ENCODE measurements at regions not wholly inside any gene's neighbourhood (a gene's known extent, or its start where the extent isn't known, plus 50 kb on each side); places are given as distances from the start of the nearest gene placed in this dataset.

- Mint-ChIP-seq H3K4me1 (no peaks in the 10 kb centered on the region), H3K27ac (no peak overlapping the region), H3K36me3 (ENCODE audit: low read depth) (no peaks in the 10 kb centered on the region), H3K4me3 (no peak overlapping the region), H3K9me3 (peaks cover 43% of the 10 kb centered on the region), H3K27me3 (ENCODE audit: insufficient read depth) (no peaks in the 10 kb centered on the region)
- no peaks in the 10 kb centered on the region for H3K27me3 ChIP-seq (ENCODE audit: control insufficient read depth, insufficient read depth, low read length, poor library complexity, severe bottlenecking)
- 80 to 100% methylated on average over 1 to 3 of the region's 4 CpGs for WGBS, 2 experiments (ENCODE audit: insufficient coverage in 1 of 2, insufficient read length in 1 of 2)
- DNase-seq = no peak
- no peak for TF ChIP-seq CTCF (conservative IDR thresholded peaks at IDR 0.05)
- H3K9me3 ChIP-seq (ENCODE audit: control insufficient read depth, low read length) = peaks cover 8% of the 10 kb centered on the region
- H3K9ac ChIP-seq (ENCODE audit: extremely low read depth, low read length, poor library complexity, severe bottlenecking) = no peak overlapping the region
- no peaks in the 10 kb centered on the region for H3K36me3 ChIP-seq (ENCODE audit: control insufficient read depth, insufficient read depth, low read length)
- H3K27ac ChIP-seq (ENCODE audit: low read depth, low read length) = no peak overlapping the region
- no peaks in the 10 kb centered on the region for H3K4me1 ChIP-seq (ENCODE audit: control insufficient read depth, insufficient read depth, low read length)
- no peak overlapping the region for H3K4me3 ChIP-seq (ENCODE audit: low read length)
These were observed 204.2 kb downstream of the NFKBIZ start for GRCh38 chr3:102053375-102053989.

GRCh38 chr3:102054543-102055080 is 205.3 kb downstream of the NFKBIZ start:
- Histone ChIP-seq H3K9ac (ENCODE audit: extremely low read depth, low read length, poor library complexity, severe bottlenecking) (no peak overlapping the region), H3K27ac (ENCODE audit: low read depth, low read length) (no peak overlapping the region), H3K36me3 (ENCODE audit: control insufficient read depth, insufficient read depth, low read length) (no peaks in the 10 kb centered on the region), H3K4me3 (ENCODE audit: low read length) (no peak overlapping the region), H3K4me1 (ENCODE audit: control insufficient read depth, insufficient read depth, low read length) (no peaks in the 10 kb centered on the region), H3K27me3 (ENCODE audit: control insufficient read depth, insufficient read depth, low read length, poor library complexity, severe bottlenecking) (no peaks in the 10 kb centered on the region), H3K9me3 (ENCODE audit: control insufficient read depth, low read length) (peaks cover 4% of the 10 kb centered on the region)
- Mint-ChIP-seq H3K9me3 (peaks cover 32% of the 10 kb centered on the region), H3K36me3 (ENCODE audit: low read depth) (no peaks in the 10 kb centered on the region), H3K27me3 (ENCODE audit: insufficient read depth) (no peaks in the 10 kb centered on the region), H3K4me1 (no peaks in the 10 kb centered on the region), H3K4me3 (no peak overlapping the region), H3K27ac (no peak overlapping the region)
- DNase-seq = no peak
- no peak for TF ChIP-seq CTCF (conservative IDR thresholded peaks at IDR 0.05)
- WGBS, 2 experiments (ENCODE audit: insufficient coverage in 1 of 2, insufficient read length in 1 of 2) = 71% methylated on average over 10 of the region's 10 CpGs; no CpG with 5 or more reads in 1 of the 2 experiments

- no peaks in the 10 kb centered on the region for H3K36me3 ChIP-seq (ENCODE audit: control insufficient read depth, insufficient read depth, low read length)
- Mint-ChIP-seq H3K27me3 (ENCODE audit: insufficient read depth) (no peaks in the 10 kb centered on the region), H3K4me1 (no peaks in the 10 kb centered on the region), H3K9me3 (peaks cover under 1% of the 10 kb centered on the region), H3K36me3 (ENCODE audit: low read depth) (no peaks in the 10 kb centered on the region), H3K27ac (no peak overlapping the region), H3K4me3 (no peak overlapping the region)
- no peaks in the 10 kb centered on the region for H3K4me1 ChIP-seq (ENCODE audit: control insufficient read depth, insufficient read depth, low read length)
- no peak overlapping the region for H3K4me3 ChIP-seq (ENCODE audit: low read length)
- no peak for DNase-seq
- H3K9me3 ChIP-seq (ENCODE audit: control insufficient read depth, low read length) = no peaks in the 10 kb centered on the region
- H3K27me3 ChIP-seq (ENCODE audit: control insufficient read depth, insufficient read depth, low read length, poor library complexity, severe bottlenecking) = no peaks in the 10 kb centered on the region
- no peak overlapping the region for H3K9ac ChIP-seq (ENCODE audit: extremely low read depth, low read length, poor library complexity, severe bottlenecking)
- H3K27ac ChIP-seq (ENCODE audit: low read depth, low read length) = no peak overlapping the region
- TF ChIP-seq CTCF (conservative IDR thresholded peaks at IDR 0.05) = no peak
These were observed 208.6 kb downstream of the NFKBIZ start for GRCh38 chr3:102057781-102058421.

All from endodermal cell (in vitro differentiated cells).